ENCODE measurements at regions not wholly inside any gene's neighbourhood (a gene's known extent, or its start where the extent isn't known, plus 50 kb on each side); places are given as distances from the start of the nearest gene placed in this dataset.

- no peak for TF ChIP-seq BCL3 (IDR thresholded peaks at IDR 0.05)
- no peak for TF ChIP-seq CHD2 (IDR thresholded peaks at IDR 0.05; ENCODE audit: low read length, partially characterized antibody)
- no peak for TF ChIP-seq SREBF2 (IDR thresholded peaks at IDR 0.05)
- TF ChIP-seq MAFK (IDR thresholded peaks at IDR 0.05; ENCODE audit: partially characterized antibody), result no peak
- no peak for TF ChIP-seq CTCF (IDR thresholded peaks at IDR 0.05)
- no peak for TF ChIP-seq NPAS2 (CRISPR knock-in tag; IDR thresholded peaks at IDR 0.05; ENCODE audit: borderline replicate concordance)
- TF ChIP-seq MAX (IDR thresholded peaks at IDR 0.05), result no peak
- TF ChIP-seq ATOH8 (CRISPR knock-in tag; IDR thresholded peaks at IDR 0.05; ENCODE audit: low read depth), result no peak
- no peak for TF ChIP-seq EP300 (IDR thresholded peaks at IDR 0.05)
- TF ChIP-seq ESRRA (IDR thresholded peaks at IDR 0.05; ENCODE audit: borderline replicate concordance, low read length), result no peak
Measured at GRCh38 chr1:194705123-194705854, 1518.9 kb upstream of the B3GALT2 start.

Data from A549 (cell line).